ENCODE measurements at regions not wholly inside any gene's neighbourhood (a gene's known extent, or its start where the extent isn't known, plus 50 kb on each side); places are given as distances from the start of the nearest gene placed in this dataset.

DNA sequence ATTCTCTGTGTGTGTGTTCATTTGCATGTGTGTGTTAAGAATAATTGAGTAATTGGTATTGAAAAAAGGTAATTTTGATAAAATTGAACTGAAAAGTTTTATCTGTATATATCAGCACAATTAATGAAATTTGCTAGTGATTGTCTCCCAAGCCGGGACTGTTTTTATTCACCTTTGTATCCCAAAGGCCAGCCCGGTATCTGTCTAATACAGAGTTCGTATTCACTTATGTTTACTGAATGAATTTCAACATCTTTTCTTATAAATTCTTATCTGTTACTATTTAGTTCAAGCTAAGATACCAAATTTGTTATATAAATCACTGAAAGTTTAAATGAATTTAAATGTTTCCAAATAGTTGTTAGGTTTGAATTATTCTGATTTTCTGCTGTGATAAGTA is 394.0 kb upstream of the NAALADL2 start:
- TF ChIP-seq POLR2A (IDR thresholded peaks at IDR 0.05) (no peak), POLR2AphosphoS5 (IDR thresholded peaks at IDR 0.05; ENCODE audit: insufficient read depth in 1 of 2, low read depth in 1 of 2) (no peak)

Measured in vagina (tissue), 2 donors.